ENCODE measurements at regions not wholly inside any gene's neighbourhood (a gene's known extent, or its start where the extent isn't known, plus 50 kb on each side); places are given as distances from the start of the nearest gene placed in this dataset.

- DNase-seq (ENCODE audit: low read depth): no peak
- H3K4me3 ChIP-seq (ENCODE audit: low read depth, low read length): no peak overlapping the region
- no peak for TF ChIP-seq CTCF (IDR thresholded peaks at IDR 0.05; ENCODE audit: control insufficient read depth, extremely low read depth, insufficient read depth)
These were observed 50.6 kb upstream of the ARHGAP42 start for GRCh38 chr11:100636536-100636935.

Data from LNCaP clone FGC (cell line).